Psoas muscle (tissue), 7 donors: ENCODE measurements at regions not wholly inside any gene's neighbourhood (a gene's known extent, or its start where the extent isn't known, plus 50 kb on each side); places are given as distances from the start of the nearest gene placed in this dataset.

Source experiments
- ATAC-seq, 4 donors: fragments of 200-7000 bp; cut with Tn5 transposase; one replicate each; pipeline ENCODE4 v1.9.1; 2020; ENCODE audit warnings: moderate library complexity in 3 of 4, mild to moderate bottlenecking in 2 of 4
- DNase-seq, 2 donors: peaks; one replicate each; pipeline ENCODE4 v3.0.0-alpha.2; 2020
- H3K27ac ChIP-seq: fragments of 200-600 bp; one replicate; pipeline ENCODE4 v1.8.0; 2022
- H3K27me3 ChIP-seq, 3 donors: fragments of 200-600 bp in 1 of 3; one replicate each; pipeline versions ENCODE4 v1.6.1 to v1.8.0; 2013 to 2022; ENCODE audit warnings: low read length in 2 of 3, mild to moderate bottlenecking in 2 of 3, moderate library complexity in 1 of 3; ENCODE audit not compliant: insufficient read depth in 3 of 3
- H3K36me3 ChIP-seq, 2 donors: fragments of 200-600 bp in 1 of 2; one replicate each; pipeline versions ENCODE4 v1.6.1 to v1.8.0; 2013 to 2022; ENCODE audit warnings: low read depth in 1 of 2, mild to moderate bottlenecking in 1 of 2, moderate library complexity in 1 of 2; ENCODE audit not compliant: insufficient read depth in 1 of 2
- H3K4me1 ChIP-seq: fragments of 200-600 bp; one replicate; pipeline ENCODE4 v1.8.0; 2022
- H3K4me3 ChIP-seq: fragments of 200-600 bp; one replicate; pipeline ENCODE4 v1.8.0; 2022; ENCODE audit warnings: mild to moderate bottlenecking
- H3K9me3 ChIP-seq: fragments of 200-600 bp; one replicate; pipeline ENCODE4 v1.8.0; 2022
- WGBS, 3 donors: extraction: QIAGEN DNeasy Blood & Tissue Kit; methylation state at CpG; one replicate each; pipeline versions ENCODE4 v1.1.6 to v1.1.7; 2013; 5-methylcytosine and 5-hydroxymethylcytosine counted together
- intact Hi-C, 2 donors: fragments of 100-400 bp; cut with DNase I; formaldehyde crosslinking; loops; one replicate each; pipeline versions ENCODE4 v1.11.0 to v1.14.2; 2022
- TF ChIP-seq, protein P1 (sequence below): fragments of 200-600 bp; IDR thresholded peaks from one replicate; pipeline ENCODE4 v1.8.0; 2022; ENCODE audit warnings: antibody characterized with exemption
- donor health status: healthy with polysubstance abuse.
- donor health status: DM: no; HTN: no; CAD: no; lungs with moderate emphysema.
- donor health status: Bipolar disorder and iron deficiency.
- donor health status: healthy.
- donor health status: DM: yes; HTN: yes; CAD: no.
- donor health status: DM: no; HTN: no; CAD: no.
- donor health status: DM: yes; HTN: yes; CAD: no.

DNA sequence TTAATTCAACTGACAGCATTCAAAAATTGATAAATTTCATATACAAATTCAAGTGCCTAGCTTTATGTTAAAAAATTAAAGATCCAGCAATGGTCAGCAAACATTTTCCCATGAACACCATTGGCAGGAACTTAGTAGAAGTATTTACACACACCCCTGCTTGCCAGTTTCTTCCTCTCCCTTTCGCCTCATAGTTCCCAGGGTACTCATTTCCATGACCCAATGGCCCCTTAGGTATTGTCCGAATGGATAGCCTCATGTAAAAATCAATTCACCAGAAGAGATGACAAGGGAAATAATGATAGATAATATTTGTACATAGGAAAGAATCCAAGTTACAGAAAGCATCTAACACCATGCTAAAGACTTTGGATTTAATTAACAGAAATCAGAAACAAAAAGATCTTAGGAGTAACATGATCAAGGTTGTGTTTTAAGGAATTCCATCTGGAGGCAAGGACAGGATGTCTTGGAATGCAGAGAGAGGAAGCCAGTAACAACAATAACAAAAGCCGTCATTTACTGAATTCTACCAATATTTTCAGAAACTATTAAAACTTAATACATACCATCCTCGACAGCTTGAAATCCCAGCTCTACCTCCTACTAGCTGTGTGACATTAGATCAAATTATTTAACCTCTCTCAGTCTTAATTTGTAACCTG, 423.0 kb downstream of the IRS1 start:
- peaks cover 12% of the 10 kb centered on the region for H3K4me1 ChIP-seq
- H3K36me3 ChIP-seq = no peaks in the 10 kb centered on the region
- no peaks in the 10 kb centered on the region for H3K9me3 ChIP-seq
- intact Hi-C loops = no loop called here
- H3K4me3 ChIP-seq = no peak overlapping the region
- no peaks in the 10 kb centered on the region for H3K27me3 ChIP-seq
- 61 to 68% (median 66%) methylated on average over 4 of the region's 4 CpGs for WGBS, 3 donors
- H3K27ac ChIP-seq = no peak overlapping the region
- ATAC-seq (no peak), DNase-seq (no peak)
- TF ChIP-seq, protein P1, sequence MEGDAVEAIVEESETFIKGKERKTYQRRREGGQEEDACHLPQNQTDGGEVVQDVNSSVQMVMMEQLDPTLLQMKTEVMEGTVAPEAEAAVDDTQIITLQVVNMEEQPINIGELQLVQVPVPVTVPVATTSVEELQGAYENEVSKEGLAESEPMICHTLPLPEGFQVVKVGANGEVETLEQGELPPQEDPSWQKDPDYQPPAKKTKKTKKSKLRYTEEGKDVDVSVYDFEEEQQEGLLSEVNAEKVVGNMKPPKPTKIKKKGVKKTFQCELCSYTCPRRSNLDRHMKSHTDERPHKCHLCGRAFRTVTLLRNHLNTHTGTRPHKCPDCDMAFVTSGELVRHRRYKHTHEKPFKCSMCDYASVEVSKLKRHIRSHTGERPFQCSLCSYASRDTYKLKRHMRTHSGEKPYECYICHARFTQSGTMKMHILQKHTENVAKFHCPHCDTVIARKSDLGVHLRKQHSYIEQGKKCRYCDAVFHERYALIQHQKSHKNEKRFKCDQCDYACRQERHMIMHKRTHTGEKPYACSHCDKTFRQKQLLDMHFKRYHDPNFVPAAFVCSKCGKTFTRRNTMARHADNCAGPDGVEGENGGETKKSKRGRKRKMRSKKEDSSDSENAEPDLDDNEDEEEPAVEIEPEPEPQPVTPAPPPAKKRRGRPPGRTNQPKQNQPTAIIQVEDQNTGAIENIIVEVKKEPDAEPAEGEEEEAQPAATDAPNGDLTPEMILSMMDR = no peak

DNA sequence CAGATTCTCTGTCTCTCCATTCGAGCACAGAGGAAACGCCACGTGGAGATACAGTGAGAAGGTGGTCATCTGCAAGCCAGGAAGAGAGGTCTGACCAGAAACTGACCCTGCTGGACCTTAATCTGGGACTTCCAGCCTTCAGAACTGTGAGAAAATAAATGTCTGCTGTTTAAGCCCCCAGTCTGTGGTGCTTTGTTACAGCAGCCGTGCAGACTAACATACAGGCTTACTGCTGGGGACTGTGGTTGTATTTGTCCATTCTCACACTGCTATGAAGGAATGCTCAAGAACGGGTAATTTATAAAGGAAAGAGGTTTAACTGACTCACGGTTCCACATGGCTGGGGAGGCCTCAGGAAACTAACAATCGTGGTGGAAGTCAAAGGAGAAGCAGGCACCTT, 432.7 kb downstream of the IRS1 start:
- Histone ChIP-seq H3K9me3 (no peaks in the 10 kb centered on the region), H3K4me3 (no peak overlapping the region), H3K27ac (no peak overlapping the region), H3K36me3 (no peaks in the 10 kb centered on the region), H3K27me3 (no peaks in the 10 kb centered on the region), H3K4me1 (no peaks in the 10 kb centered on the region)
- WGBS, 3 donors = 82 to 85% (median 85%) methylated on average over 7 of the region's 7 CpGs
- TF ChIP-seq, protein P1 = no peak
- ATAC-seq = no peak
- no peak for DNase-seq
- intact Hi-C loops = no loop called here

DNA sequence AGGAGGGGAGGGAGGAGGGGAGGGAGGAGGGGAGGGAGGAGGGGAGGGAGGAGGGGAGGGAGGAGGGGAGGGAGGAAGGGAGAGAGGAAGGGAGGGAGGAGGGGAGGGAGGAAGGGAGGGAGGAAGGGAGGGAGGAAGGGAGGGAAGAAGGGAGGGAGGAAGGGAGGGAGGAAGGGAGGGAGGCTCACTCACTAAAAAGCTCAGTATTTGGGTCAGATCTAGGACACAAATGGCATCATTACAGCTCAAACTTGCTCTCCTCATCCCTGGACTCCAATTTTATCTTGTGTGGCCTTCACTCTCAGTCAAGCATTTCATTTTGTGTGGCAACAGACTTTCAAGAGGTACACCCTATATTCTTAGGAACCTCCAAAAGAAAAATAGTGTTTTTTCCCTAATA, 435.4 kb downstream of the IRS1 start:
- DNase-seq (no peak), ATAC-seq (no peak)
- H3K4me3 ChIP-seq = no peak overlapping the region
- no peak overlapping the region for H3K27ac ChIP-seq
- TF ChIP-seq, protein P1 = no peak
- no peaks in the 10 kb centered on the region for H3K36me3 ChIP-seq
- H3K27me3 ChIP-seq = no peaks in the 10 kb centered on the region
- H3K4me1 ChIP-seq = no peaks in the 10 kb centered on the region
- no peaks in the 10 kb centered on the region for H3K9me3 ChIP-seq
- intact Hi-C loops = no loop called here

DNA sequence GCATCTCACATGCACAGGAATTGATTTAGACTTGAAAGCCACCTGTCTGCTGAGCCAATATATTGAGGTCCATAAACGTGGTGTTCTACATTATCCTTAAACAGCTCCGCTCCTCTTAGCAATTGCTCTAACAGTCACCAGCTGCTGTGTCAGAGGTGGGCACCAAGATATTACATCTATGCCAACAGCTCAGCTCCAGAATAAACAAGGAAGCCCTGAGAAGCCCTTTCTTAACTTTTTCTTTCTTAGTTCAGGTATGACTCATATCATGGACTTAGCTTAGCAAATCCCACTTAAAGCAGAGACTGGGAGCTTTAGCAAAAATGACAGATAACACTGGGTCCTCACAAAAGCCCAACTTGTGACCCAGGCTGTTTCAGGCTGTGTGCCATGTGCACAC, 436.6 kb downstream of the IRS1 start:
- H3K36me3 ChIP-seq = no peaks in the 10 kb centered on the region
- WGBS, 3 donors = 61 to 76% (median 62%) methylated on average over 2 of the region's 2 CpGs
- TF ChIP-seq, protein P1 = no peak

DNA sequence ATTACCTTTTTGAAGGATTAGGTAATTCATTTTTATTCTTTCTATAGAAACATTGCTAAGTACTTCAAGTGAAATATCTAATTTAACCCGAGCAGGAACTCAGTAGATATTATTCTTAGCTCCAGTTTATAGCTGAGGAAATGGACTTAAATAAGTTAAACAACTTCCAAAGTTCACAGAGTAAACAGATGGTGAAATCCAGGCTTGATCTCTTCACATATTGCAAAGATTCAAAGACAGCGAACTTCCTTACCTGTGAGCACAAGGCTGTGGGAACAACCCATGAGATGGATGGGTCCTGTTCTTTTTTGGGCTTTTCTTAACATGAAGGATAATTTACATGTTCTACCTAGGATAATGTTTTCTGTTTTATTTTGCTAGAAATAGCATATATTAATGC, 439.0 kb downstream of the IRS1 start:
- WGBS, 3 donors = 84 to 87% (median 86%) methylated on average over 2 of the region's 2 CpGs
- no peak overlapping the region for H3K27ac ChIP-seq
- TF ChIP-seq, protein P1 = no peak
- no peak overlapping the region for H3K4me3 ChIP-seq
- ATAC-seq (no peak), DNase-seq (no peak)
- H3K36me3 ChIP-seq = no peaks in the 10 kb centered on the region
- intact Hi-C loops = no loop called here
- H3K9me3 ChIP-seq = no peaks in the 10 kb centered on the region
- no peaks in the 10 kb centered on the region for H3K4me1 ChIP-seq
- no peaks in the 10 kb centered on the region for H3K27me3 ChIP-seq

More for the DNA sequence above, 436.6 kb downstream of the IRS1 start:
- intact Hi-C loops = no loop called here
- H3K4me1 ChIP-seq = no peaks in the 10 kb centered on the region
- DNase-seq (no peak), ATAC-seq (no peak)
- H3K4me3 ChIP-seq = no peak overlapping the region
- H3K27me3 ChIP-seq = no peaks in the 10 kb centered on the region
- no peak overlapping the region for H3K27ac ChIP-seq
- no peaks in the 10 kb centered on the region for H3K9me3 ChIP-seq
